RCC 7860 (cell line): ENCODE measurements at regions not wholly inside any gene's neighbourhood (a gene's known extent, or its start where the extent isn't known, plus 50 kb on each side); places are given as distances from the start of the nearest gene placed in this dataset.
"Not testable (repeated sequence)": the region's sequence is repeated elsewhere in the genome, so short reads cannot be mapped to it uniquely, and the experiment has no call there.

ENCODE experiments used
- DNase-seq: peaks from one replicate; pipeline ENCODE4 v3.0.0-alpha.2; 2015; ENCODE audit warnings: low spot score
- FAIRE-seq: peaks from 2 replicates; lab custom pipeline; 2012; peaks lifted over from hg19 to GRCh38; lab: Jason Lieb, UNC

DNA sequence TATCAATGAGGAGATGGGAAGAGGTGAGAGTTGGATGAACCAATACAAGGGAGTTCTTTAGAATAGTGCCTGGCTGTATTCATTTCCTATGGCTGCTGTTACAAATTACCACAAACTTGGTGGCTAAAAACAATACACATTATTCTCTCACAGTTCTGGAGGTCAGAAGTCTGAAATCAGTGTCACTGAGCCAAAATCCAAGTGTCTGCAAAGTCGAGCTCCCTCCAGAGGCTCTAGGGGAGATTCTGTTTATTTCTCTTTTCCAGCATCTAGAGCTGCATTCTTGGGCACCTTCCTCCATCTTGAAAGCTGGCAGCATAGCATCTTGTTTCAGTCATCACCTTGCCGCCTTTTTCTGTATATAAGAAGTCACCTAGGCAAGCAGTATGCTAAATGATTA lies 55.7 kb upstream of the TERB2 start:
- not testable (repeated sequence) for DNase-seq, FAIRE-seq

DNA sequence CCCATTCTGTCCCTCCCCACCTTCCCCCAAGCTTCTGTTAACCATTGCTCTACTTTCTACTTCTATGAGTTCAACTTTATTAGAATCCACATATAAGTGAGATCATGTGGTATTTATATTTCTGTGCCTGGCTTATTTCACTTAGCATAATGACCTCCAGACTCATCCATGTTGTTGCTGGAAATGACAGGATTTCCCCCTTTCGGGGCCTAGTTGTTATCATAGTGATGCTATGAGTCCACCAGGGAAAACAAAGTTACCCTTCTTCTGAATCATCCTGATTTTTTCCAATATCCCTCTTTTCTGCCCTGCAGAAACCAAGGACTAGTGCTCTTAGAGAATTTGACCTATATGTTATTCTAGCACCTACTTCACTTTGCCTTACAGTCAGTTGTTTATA lies 53.2 kb upstream of the TERB2 start:
- FAIRE-seq: not testable (repeated sequence)

DNA sequence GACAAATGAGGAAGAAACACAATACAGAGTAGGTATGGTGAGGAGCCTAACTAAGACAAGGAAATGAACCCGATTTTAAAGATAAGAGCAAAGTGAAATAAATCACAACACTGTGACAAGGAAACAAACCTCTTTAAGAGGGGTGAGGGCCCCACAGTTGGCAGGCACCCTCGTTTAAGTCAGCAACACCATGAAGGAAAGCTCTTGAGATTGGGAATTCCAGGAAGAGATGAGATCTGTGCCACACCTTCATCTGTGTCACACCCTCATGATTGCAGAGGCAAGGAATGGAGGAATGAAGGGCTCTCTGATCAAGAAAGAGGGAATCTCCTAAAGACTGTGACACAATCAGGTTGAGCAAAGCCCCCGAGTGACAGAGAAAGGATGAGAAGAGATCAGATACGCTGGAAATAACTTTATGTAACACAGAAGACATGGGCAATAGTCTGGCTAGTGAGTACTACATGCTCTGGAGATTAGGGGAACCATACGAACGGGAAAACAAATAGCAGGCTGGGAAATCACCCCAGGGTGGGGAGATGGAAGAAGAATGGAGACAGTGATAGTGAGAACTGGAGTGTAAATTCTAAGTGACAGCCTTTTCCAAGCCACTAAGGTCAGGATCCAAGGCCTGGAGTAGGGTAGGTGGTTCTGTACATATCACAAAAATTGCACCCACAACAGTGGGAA lies 51.7 kb upstream of the TERB2 start:
- not testable (repeated sequence) for DNase-seq, FAIRE-seq

More for the DNA sequence above, 53.2 kb upstream of the TERB2 start:
- DNase-seq: not testable (repeated sequence)
